Thoracic aorta (tissue), 2 donors: ENCODE measurements at regions not wholly inside any gene's neighbourhood (a gene's known extent, or its start where the extent isn't known, plus 50 kb on each side); places are given as distances from the start of the nearest gene placed in this dataset.

Experiments used
- ATAC-seq: fragments of 150-250 bp; one replicate; pipeline ENCODE4 v1.8.0; 2017; ENCODE audit warnings: low read depth; ENCODE audit not compliant: insufficient number of reproducible peaks, low FRiP score
- DNase-seq: peaks from one replicate; pipeline ENCODE4 v3.0.0-alpha.2; 2020; ENCODE audit warnings: low spot score
- H3K27ac ChIP-seq, 2 donors: fragments of 200-600 bp; sonication (generic); 1 replicate in 1 of 2; 2 replicates in 1 of 2; pipeline ENCODE4 v1.5.1; 2016; ENCODE audit warnings: mild to moderate bottlenecking in 2 of 2, moderate library complexity in 2 of 2
- H3K27me3 ChIP-seq: fragments of 200-600 bp; sonication (generic); replicated peaks from 2 replicates; pipeline ENCODE4 v1.6.0; 2016; ENCODE audit warnings: mild to moderate bottlenecking; ENCODE audit not compliant: insufficient read depth
- H3K36me3 ChIP-seq: fragments of 200-600 bp; sonication (generic); one replicate; pipeline ENCODE4 v1.5.1; 2016
- H3K4me1 ChIP-seq, 2 donors: fragments of 200-600 bp; sonication (generic); 1 replicate in 1 of 2; 2 replicates in 1 of 2; pipeline versions ENCODE4 v1.5.1 to v1.6.0; 2016; ENCODE audit warnings: low read depth in 2 of 2, mild to moderate bottlenecking in 1 of 2; ENCODE audit not compliant: control insufficient read depth in 1 of 2
- H3K4me3 ChIP-seq: fragments of 200-600 bp; sonication (generic); 2 replicates; pipeline ENCODE4 v1.5.1; 2016; ENCODE audit warnings: mild to moderate bottlenecking
- H3K9me3 ChIP-seq: fragments of 200-600 bp; sonication (generic); 2 replicates; pipeline ENCODE4 v1.5.1; 2016
- TF ChIP-seq, protein P1 (sequence below): fragments of 200-600 bp; sonication (generic); IDR thresholded peaks from one replicate; pipeline ENCODE4 v1.5.1; 2019; ENCODE audit warnings: antibody characterized with exemption

GRCh38 chr6:139536751-139537617, 162.5 kb upstream of the CITED2 start:
- ATAC-seq (no peak), DNase-seq (no peak)
- Histone ChIP-seq H3K36me3 (no peaks in the 10 kb centered on the region), H3K4me3 (no peak overlapping the region), H3K4me1 (peaks cover 31 to 51% of the 10 kb centered on the region in 2 donors), H3K9me3 (no peaks in the 10 kb centered on the region), H3K27ac (peak overlapping the region in 1 of 2 donors; percentile 49), H3K27me3 (no peaks in the 10 kb centered on the region)
- TF ChIP-seq, protein P1, sequence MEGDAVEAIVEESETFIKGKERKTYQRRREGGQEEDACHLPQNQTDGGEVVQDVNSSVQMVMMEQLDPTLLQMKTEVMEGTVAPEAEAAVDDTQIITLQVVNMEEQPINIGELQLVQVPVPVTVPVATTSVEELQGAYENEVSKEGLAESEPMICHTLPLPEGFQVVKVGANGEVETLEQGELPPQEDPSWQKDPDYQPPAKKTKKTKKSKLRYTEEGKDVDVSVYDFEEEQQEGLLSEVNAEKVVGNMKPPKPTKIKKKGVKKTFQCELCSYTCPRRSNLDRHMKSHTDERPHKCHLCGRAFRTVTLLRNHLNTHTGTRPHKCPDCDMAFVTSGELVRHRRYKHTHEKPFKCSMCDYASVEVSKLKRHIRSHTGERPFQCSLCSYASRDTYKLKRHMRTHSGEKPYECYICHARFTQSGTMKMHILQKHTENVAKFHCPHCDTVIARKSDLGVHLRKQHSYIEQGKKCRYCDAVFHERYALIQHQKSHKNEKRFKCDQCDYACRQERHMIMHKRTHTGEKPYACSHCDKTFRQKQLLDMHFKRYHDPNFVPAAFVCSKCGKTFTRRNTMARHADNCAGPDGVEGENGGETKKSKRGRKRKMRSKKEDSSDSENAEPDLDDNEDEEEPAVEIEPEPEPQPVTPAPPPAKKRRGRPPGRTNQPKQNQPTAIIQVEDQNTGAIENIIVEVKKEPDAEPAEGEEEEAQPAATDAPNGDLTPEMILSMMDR: no peak

DNA sequence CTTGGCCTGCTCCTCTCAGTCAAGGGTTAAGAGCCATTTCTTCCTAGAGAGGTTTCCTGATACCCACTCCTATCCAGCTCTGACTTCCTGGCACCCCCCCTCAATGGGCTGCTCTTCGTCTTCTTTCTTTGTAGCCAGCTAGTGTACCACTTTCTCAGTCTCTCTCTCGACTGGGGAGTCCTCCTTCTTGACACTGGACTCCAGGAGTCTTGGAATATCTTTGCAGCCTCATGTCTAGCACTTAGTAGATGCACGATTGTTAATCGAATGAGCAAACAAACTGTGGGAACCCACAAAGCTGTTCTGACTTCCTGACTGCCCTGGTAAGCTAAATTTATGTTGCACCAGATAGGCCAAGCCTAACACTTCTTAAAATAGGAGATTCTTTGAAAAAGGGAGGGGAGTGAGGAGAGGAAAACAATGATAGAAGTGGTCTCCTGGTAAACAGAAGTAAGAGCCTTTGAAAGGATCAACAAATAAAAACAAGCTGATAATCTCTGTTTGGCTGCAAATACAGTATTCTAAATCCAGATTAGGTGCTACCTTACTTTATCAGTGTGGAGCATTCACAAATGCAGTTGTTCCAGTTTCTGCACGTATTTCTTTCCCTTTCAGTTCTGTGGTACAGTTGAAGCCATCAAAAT, 160.1 kb upstream of the CITED2 start:
- Histone ChIP-seq H3K36me3 (no peaks in the 10 kb centered on the region), H3K4me1 (peaks cover 32 to 36% of the 10 kb centered on the region in 2 donors), H3K27ac (peak overlapping the region in 1 of 2 donors; percentile 73), H3K4me3 (peak overlapping the region; percentile 8), H3K9me3 (no peaks in the 10 kb centered on the region), H3K27me3 (no peaks in the 10 kb centered on the region)
- TF ChIP-seq, protein P1: no peak
- DNase-seq: no peak
- ATAC-seq: no peak

DNA sequence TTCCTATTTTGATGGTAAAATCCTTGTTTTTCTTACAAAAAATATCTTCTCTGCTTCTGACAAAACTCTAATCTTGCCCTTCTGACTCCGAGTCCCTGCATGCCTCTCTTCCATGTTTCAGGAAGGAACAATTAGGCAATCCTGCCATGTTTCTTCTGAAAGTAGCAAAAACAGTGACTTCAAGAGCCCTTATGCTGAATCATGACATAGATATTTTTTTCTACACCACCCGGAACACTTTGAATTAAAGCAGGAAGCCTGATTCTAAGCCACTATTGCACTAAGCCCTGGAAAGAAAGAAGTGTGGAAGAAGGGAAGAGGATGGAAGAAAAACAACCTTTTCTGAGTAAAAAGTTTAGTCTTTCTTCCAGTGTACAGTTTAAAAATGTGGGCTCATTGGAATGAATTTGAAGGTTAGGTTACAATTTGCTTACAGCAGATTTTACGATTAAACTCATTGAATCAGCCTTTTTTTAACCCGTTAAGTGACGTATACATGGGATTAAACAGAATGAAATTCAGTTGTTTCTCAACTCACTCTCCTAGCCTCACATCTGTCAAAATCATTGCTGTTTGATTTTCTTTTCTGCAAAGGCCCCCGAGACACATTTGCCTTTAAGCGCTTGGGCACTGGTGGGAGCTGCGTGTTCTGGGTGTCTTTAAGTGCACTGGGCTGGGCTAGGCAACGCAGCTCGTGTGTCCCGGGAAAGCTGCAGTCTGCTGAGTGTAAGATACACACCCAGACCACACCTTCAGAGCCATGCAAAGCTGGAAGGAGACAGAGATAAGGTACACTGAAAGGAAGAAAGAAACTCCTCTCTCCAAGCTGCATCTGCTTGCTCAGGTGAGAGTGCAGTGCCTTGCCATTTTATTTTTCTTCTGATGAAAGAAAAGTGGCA, 159.4 kb upstream of the CITED2 start:
- DNase-seq: no peak

DNA sequence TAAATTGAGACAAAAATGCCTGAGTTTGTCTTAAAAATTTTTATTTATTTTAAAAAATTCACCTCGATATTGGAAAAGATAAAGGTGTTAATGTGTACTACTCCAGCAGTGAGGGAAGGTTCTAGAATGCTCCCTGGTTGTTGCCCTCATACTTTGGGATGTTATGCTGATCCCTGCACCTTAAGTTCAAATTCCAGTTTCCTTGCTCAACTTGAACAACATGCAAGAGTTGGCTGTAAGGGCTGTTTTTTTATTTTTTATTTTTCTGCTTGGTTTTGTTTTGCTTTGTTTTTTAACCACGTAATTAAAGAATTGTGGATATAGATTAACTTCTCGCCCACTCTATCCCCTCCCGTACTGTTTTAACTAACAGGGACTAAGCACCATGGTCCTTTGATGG, 158.7 kb upstream of the CITED2 start:
- H3K27ac ChIP-seq: peak overlapping the region; percentile 20 to 73
- peak overlapping the region; percentile 44 for H3K4me3 ChIP-seq
- TF ChIP-seq, protein P1: no peak
- H3K4me1 ChIP-seq: peaks cover 30 to 32% of the 10 kb centered on the region in 2 donors
- DNase-seq (no peak), ATAC-seq (no peak)
- H3K27me3 ChIP-seq: no peaks in the 10 kb centered on the region
- H3K36me3 ChIP-seq: no peaks in the 10 kb centered on the region
- H3K9me3 ChIP-seq: no peaks in the 10 kb centered on the region

More for the DNA sequence above, 159.4 kb upstream of the CITED2 start:
- TF ChIP-seq, protein P1: no peak
- Histone ChIP-seq H3K9me3 (no peaks in the 10 kb centered on the region), H3K27ac (peak overlapping the region; percentile 20 to 73), H3K4me1 (peaks cover 30 to 32% of the 10 kb centered on the region in 2 donors), H3K27me3 (no peaks in the 10 kb centered on the region), H3K4me3 (peak overlapping the region; percentile 44), H3K36me3 (no peaks in the 10 kb centered on the region)
- ATAC-seq: peak; percentile 77
